Stimulated activated CD8-positive, alpha-beta memory T cell treated with anti-CD3 and anti-CD28 coated beads, Interleukin-7, amount 100 ng/mL, for 48 hours (primary cell): ENCODE measurements at regions not wholly inside any gene's neighbourhood (a gene's known extent, or its start where the extent isn't known, plus 50 kb on each side); places are given as distances from the start of the nearest gene placed in this dataset.

ENCODE experiments used
- DNase-seq, 2 donors: peaks; one replicate each; pipeline ENCODE4 v3.0.0-alpha.2; 2020; ENCODE audit warnings: low read depth in 1 of 2; ENCODE audit errors: extremely low read depth in 1 of 2

DNA sequence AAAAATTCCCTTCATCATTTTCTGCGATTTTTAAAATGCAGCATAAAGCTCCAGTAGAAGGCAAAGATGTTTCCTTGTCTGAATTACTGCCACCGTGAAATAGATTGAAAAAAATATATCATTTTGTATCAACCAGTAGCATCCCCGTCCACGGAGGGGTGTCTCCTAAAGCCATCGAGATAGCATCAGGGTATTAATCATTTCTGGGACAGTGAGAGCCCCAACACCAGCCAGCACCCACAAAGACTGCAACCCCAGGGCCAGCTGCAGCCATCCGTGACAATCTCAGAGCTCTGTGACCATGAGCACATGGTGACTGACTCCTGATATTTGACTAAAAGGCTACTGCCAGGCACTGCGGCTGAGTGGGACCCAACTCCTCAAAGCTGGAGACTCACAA is 64.1 kb upstream of the SIX3 start:
- DNase-seq: no peak

DNA sequence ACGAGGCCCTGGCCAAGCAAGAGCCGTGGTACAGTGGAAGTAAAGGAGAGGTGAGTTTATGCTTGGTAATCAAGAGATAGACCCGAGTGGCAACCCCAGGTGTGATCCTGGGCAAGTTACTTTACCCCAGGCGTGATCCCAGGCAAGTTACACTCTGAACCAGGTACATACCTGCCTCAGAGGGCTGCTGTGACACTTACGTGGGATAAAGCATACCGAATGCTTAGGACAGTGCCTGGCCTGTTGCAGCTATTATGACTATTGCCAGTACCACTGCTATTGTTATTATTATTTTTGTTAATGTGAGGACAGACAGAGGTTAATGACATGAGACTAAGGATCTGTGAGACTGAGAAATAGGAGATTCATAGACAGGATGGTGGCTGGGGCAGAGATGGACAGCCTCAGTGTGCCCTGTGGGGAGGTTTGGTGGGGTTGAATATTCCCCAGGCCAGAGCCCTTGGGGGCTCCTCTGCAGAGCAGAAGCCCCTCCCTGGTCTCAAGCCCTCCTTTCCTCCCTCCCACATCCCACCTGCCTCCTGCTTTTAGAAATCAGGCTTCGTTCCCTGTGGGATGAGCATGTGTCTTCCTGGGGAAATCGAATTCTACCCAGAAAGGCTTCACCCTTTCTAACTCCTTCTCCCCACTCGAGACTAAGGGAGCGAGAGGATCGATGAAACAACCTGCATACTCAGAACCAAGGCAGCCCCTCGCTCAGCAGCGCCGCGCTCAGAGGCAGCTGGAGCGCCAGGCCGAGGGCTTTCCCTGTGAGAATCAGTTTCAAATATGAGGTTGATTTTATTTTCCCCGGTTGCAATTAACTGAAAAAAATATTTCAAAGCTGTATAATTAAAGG is 62.0 kb upstream of the SIX3 start:
- DNase-seq: no peak

DNA sequence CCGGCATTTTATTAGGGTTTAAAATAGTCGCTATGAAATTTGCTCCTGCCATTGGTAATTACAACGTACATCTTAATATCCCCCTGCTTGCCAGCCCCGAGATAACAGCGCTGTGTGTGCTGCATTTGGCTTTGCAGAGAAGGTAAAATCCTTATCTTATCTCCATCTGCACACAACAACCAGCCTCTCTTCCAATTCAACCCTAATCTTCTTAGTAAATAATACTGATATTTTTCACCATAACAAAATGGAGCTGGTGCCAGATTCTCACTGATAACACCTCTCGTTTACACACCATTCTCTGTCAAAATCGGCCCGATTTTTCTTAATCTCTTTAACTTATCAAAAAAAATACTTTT is 61.4 kb upstream of the SIX3 start:
- DNase-seq: no peak

DNA sequence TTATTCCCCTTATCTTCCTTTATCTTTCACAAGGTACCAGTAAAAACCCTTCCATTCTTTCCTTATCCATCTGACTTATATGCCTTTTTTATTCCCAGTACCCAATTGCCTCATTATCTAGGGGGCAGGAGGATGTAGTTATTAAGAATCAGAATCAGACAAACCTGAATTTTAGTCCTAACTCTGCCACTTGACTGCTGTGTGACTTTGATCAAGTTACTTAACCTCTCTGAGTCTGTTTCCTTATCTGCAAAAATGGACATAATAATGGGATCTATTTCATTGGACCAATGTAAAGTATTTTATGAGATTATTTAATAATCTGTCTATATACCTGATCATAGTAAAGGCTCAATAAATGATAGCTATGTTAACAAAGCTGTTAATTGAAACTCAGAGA is 59.6 kb upstream of the SIX3 start:
- DNase-seq: no peak

DNA sequence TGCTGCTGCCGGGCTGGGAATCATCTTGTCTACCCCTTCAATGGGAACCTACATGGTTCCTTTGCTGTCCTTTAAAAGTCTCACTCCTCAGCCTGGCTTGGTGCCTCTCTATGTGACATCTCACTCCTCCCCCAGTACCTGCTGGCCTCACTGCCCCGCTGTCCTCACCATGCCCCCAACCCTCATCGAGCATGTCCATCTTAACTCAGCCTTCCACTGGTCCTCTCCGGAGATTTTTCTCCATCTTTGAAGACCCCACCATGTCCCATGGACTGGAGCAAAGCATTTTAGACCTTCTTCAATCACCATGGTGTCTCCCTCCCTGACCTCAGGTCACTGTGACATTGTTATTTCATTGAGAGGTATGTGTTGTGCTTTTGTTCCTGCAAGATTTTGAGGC is 58.1 kb upstream of the SIX3 start:
- no peak for DNase-seq

- no peak for DNase-seq
Observed at GRCh38 chr2:44884231-44884630, 57.3 kb upstream of the SIX3 start.

DNA sequence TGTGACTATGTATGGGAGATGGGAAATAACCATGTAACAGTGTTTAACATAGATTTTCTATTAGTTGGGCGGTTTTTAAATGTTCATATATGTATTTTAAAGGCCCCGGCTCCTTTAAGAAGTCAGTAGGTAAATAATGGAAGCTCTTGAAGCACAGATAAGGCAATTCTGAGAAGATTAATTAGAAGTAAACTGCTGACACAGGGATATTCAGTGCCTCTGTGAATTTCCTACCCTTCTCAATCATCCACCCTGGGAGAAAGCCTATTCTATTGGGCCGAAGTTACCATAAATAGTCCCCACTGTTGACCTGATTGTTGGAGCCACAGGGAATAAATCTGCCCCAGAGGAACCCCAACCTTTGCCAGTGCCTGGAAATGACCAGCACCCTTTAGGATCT is 56.8 kb upstream of the SIX3 start:
- no peak for DNase-seq

GRCh38 chr2:44886414-44886813 is 55.1 kb upstream of the SIX3 start:
- DNase-seq: no peak

DNA sequence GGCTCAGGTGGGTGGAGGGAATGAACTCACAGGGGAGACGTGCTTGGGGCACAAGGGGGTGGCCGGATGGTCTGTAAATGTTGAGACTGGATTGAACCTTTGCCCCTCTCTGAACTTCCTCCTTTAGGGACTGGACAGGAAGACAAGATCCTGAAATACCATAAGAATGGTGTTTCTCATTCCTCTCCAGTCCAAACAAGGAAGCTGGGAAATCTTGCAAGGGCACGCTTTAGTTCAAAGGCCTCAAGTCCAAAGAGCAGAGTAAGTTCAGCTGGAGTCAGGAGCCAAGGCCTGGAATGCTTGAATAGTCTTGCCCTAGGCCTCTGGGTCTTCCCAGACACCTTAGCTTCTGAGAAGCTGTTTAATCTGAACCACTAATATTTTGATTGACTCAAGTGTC is 52.4 kb upstream of the SIX3 start:
- DNase-seq: no peak
